H1 (cell line): ENCODE measurements at regions not wholly inside any gene's neighbourhood (a gene's known extent, or its start where the extent isn't known, plus 50 kb on each side); places are given as distances from the start of the nearest gene placed in this dataset.

Experiments
- HDAC2 ChIP-seq, 2 experiments: fragments of 300-600 bp in 1 of 2; sonication (generic) in 1 of 2; IDR thresholded peaks; 2 replicates each; pipeline ENCODE4 v1.6.1; 2011 to 2012; ENCODE audit warnings: low read depth in 2 of 2, low read length in 2 of 2, mild to moderate bottlenecking in 2 of 2, moderate library complexity in 2 of 2, borderline replicate concordance in 1 of 2, inconsistent platforms in 1 of 2
- MAFK ChIP-seq: IDR thresholded peaks from 2 replicates; pipeline ENCODE4 v1.6.1; 2012; ENCODE audit warnings: low read depth, mild to moderate bottlenecking, improper control_type of control experiment, low read length
- POLR2A ChIP-seq, 2 experiments: IDR thresholded peaks; 1 replicate in 1 of 2; 2 replicates in 1 of 2; pipeline ENCODE4 v1.6.1; 2011; ENCODE audit warnings: low read depth in 2 of 2, low read length in 2 of 2, mild to moderate bottlenecking in 2 of 2; ENCODE audit errors: control extremely low read depth in 1 of 2

- no peak for TF ChIP-seq HDAC2 (IDR thresholded peaks at IDR 0.05; ENCODE audit: borderline replicate concordance in 1 of 2, low read depth in 2 of 2, low read length in 2 of 2)
- TF ChIP-seq MAFK, result no peak
- TF ChIP-seq POLR2A (IDR thresholded peaks at IDR 0.05; ENCODE audit: control extremely low read depth in 1 of 2, low read depth in 2 of 2, low read length in 2 of 2), result no peak
These were observed 269.2 kb downstream of the CDC5L start for GRCh38 chr6:44656691-44657090.
